Upper lobe of right lung (tissue), 1 donor: ENCODE measurements at regions not wholly inside any gene's neighbourhood (a gene's known extent, or its start where the extent isn't known, plus 50 kb on each side); places are given as distances from the start of the nearest gene placed in this dataset.

Experiments
- ATAC-seq: fragments of 200-7000 bp; cut with Tn5 transposase; one replicate; pipeline ENCODE4 v1.9.1; 2020; ENCODE audit warnings: mild to moderate bottlenecking, moderate library complexity
- DNase-seq: peaks from one replicate; pipeline ENCODE4 v3.0.0-alpha.2; 2020
- H3K27ac ChIP-seq: fragments of 200-600 bp; one replicate; pipeline ENCODE4 v1.8.0; 2022
- H3K27me3 ChIP-seq: fragments of 200-600 bp; one replicate; pipeline ENCODE4 v1.8.0; 2022; ENCODE audit warnings: mild to moderate bottlenecking
- H3K36me3 ChIP-seq: fragments of 200-600 bp; one replicate; pipeline ENCODE4 v1.8.0; 2022
- H3K4me1 ChIP-seq: fragments of 200-600 bp; one replicate; pipeline ENCODE4 v1.8.0; 2022
- H3K4me3 ChIP-seq: fragments of 200-600 bp; one replicate; pipeline ENCODE4 v1.8.0; 2022; ENCODE audit warnings: mild to moderate bottlenecking
- H3K9me3 ChIP-seq: fragments of 200-600 bp; one replicate; pipeline ENCODE4 v1.8.0; 2022
- CTCF ChIP-seq: fragments of 200-600 bp; IDR thresholded peaks from one replicate; pipeline ENCODE4 v1.8.0; 2022; ENCODE audit warnings: antibody characterized with exemption
- intact Hi-C: fragments of 100-400 bp; cut with DNase I; formaldehyde crosslinking; loops from one replicate; pipeline ENCODE4 v1.11.0; 2022
- donor health status: DM: no; HTN: yes; CAD: no; lungs with severe emphysema.

- Histone ChIP-seq H3K4me3 (no peak overlapping the region), H3K27me3 (no peaks in the 10 kb centered on the region), H3K36me3 (no peaks in the 10 kb centered on the region), H3K27ac (no peak overlapping the region), H3K4me1 (no peaks in the 10 kb centered on the region), H3K9me3 (no peaks in the 10 kb centered on the region)
- intact Hi-C loops = no loop called here
- ATAC-seq (no peak), DNase-seq (no peak)
- TF ChIP-seq CTCF = no peak
These were observed 199.0 kb upstream of the FAR2 start for GRCh38 chr12:28950049-28950448.

- no peak for DNase-seq
- Histone ChIP-seq H3K4me1 (no peaks in the 10 kb centered on the region), H3K9me3 (no peaks in the 10 kb centered on the region), H3K27me3 (no peaks in the 10 kb centered on the region), H3K27ac (no peak overlapping the region), H3K4me3 (no peak overlapping the region), H3K36me3 (no peaks in the 10 kb centered on the region)
- ATAC-seq = no peak
- TF ChIP-seq CTCF = no peak
- intact Hi-C loops = no loop called here
These were observed 197.1 kb upstream of the FAR2 start for GRCh38 chr12:28951935-28952334.

GRCh38 chr12:28954333-28954732, 194.7 kb upstream of the FAR2 start:
- no peaks in the 10 kb centered on the region for H3K4me1 ChIP-seq
- no peak for TF ChIP-seq CTCF
- no peaks in the 10 kb centered on the region for H3K9me3 ChIP-seq
- ATAC-seq = no peak
- H3K27ac ChIP-seq = no peak overlapping the region
- no peaks in the 10 kb centered on the region for H3K36me3 ChIP-seq
- H3K4me3 ChIP-seq = no peak overlapping the region
- H3K27me3 ChIP-seq = no peaks in the 10 kb centered on the region
- no peak for DNase-seq
- intact Hi-C loops = no loop called here

- TF ChIP-seq CTCF = no peak
- ATAC-seq (no peak), DNase-seq (no peak)
- Histone ChIP-seq H3K27me3 (no peaks in the 10 kb centered on the region), H3K9me3 (no peaks in the 10 kb centered on the region), H3K27ac (no peak overlapping the region), H3K36me3 (no peaks in the 10 kb centered on the region), H3K4me3 (no peak overlapping the region), H3K4me1 (no peaks in the 10 kb centered on the region)
- intact Hi-C loops = no loop called here
These were observed 193.6 kb upstream of the FAR2 start for GRCh38 chr12:28955491-28955890.

GRCh38 chr12:28955931-28956330, 193.1 kb upstream of the FAR2 start:
- no peak for TF ChIP-seq CTCF
- ATAC-seq = peak; percentile 61

GRCh38 chr12:28958553-28959195, 190.4 kb upstream of the FAR2 start:
- intact Hi-C loops = no loop called here
- DNase-seq = no peak
- Histone ChIP-seq H3K36me3 (no peaks in the 10 kb centered on the region), H3K4me3 (no peak overlapping the region), H3K9me3 (no peaks in the 10 kb centered on the region), H3K27ac (no peak overlapping the region), H3K27me3 (no peaks in the 10 kb centered on the region), H3K4me1 (no peaks in the 10 kb centered on the region)
- no peak for TF ChIP-seq CTCF
- no peak for ATAC-seq

More at GRCh38 chr12:28955931-28956330, 193.1 kb upstream of the FAR2 start:
- no peak for DNase-seq
- Histone ChIP-seq H3K27ac (no peak overlapping the region), H3K9me3 (no peaks in the 10 kb centered on the region), H3K27me3 (no peaks in the 10 kb centered on the region), H3K36me3 (no peaks in the 10 kb centered on the region), H3K4me1 (no peaks in the 10 kb centered on the region), H3K4me3 (no peak overlapping the region)
- intact Hi-C loops = no loop called here
